DOHH2 (cell line): ENCODE measurements at regions not wholly inside any gene's neighbourhood (a gene's known extent, or its start where the extent isn't known, plus 50 kb on each side); places are given as distances from the start of the nearest gene placed in this dataset.

ENCODE experiments used
- CTCF ChIP-seq: fragments of 200-600 bp; sonication (generic); IDR thresholded peaks from one replicate; pipeline ENCODE4 v1.5.1; 2014; ENCODE audit warnings: antibody characterized with exemption, mild to moderate bottlenecking, low read depth, low read length; ENCODE audit not compliant: poor library complexity, severe bottlenecking
- EZH2phosphoT487 ChIP-seq: fragments of 200-600 bp; sonication (generic); IDR thresholded peaks from 2 replicates; pipeline ENCODE4 v1.6.1; 2017; ENCODE audit warnings: borderline replicate concordance, mild to moderate bottlenecking, antibody characterized with exemption, low read length, moderate library complexity, mixed read lengths

DNA sequence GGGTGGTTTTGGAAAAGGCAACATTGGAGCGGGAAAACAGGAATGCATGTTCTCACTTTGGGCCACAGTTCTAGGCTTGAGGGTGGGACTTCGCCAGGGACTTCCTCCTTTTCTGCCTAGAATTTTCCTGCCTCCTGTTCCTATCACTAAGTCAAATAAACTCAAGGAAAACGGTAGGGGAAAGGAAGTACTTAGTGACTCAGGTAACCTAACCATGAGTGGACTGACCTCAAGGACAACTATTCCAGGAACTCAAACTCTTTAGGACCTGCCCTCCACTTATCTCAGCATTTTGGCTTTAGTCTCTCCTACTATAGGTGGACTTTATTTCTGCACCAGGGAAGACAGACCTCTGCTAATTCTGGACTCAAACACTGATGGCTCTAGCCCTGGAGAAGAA, 281.7 kb downstream of the ZNF674 start:
- TF ChIP-seq CTCF (no peak), EZH2phosphoT487 (no peak)
